ENCODE measurements at regions not wholly inside any gene's neighbourhood (a gene's known extent, or its start where the extent isn't known, plus 50 kb on each side); places are given as distances from the start of the nearest gene placed in this dataset.
"Not testable (repeated sequence)": the region's sequence is repeated elsewhere in the genome, so short reads cannot be mapped to it uniquely, and the experiment has no call there.

GRCh38 chr5:136579238-136579637 lies 213.9 kb upstream of the TRPC7 start:
- 77% methylated on average over 1 of the region's 3 CpGs for WGBS (ENCODE audit: insufficient coverage)
- no peaks in the 10 kb centered on the region for H3K9me3 Mint-ChIP-seq (ENCODE audit: insufficient read depth)
- H3K4me1 ChIP-seq (ENCODE audit: control insufficient read depth in 2 of 2, insufficient read depth in 2 of 2, low read length in 2 of 2): no peaks in the 10 kb centered on the region
- no peaks in the 10 kb centered on the region for H3K79me2 ChIP-seq (ENCODE audit: control insufficient read depth, insufficient read depth, low read length)
- H3K4me2 ChIP-seq (replicated peaks; ENCODE audit: low read depth, low read length, poor library complexity, severe bottlenecking): no peak overlapping the region
- intact Hi-C loops (cut with micrococcal nuclease): no loop called here
- no peak overlapping the region for H3K27ac Mint-ChIP-seq
- POLR2A ChIA-PET: no interaction called here
- no peaks in the 10 kb centered on the region for H3K4me1 Mint-ChIP-seq
- no peak overlapping the region for H3K9ac ChIP-seq (ENCODE audit: low read length)
- H3K27me3 ChIP-seq (replicated peaks in 1 of 4; ENCODE audit: control extremely low read depth in 1 of 4, control insufficient read depth in 3 of 4, insufficient read depth in 4 of 4, low read length in 3 of 4): no peaks in the 10 kb centered on the region
- H3K27ac ChIP-seq (ENCODE audit: low read length in 2 of 2): no peak overlapping the region
- ATAC-seq (ENCODE audit: low read depth) (no peak), DNase-seq (no peak)
- no peak overlapping the region for H3K4me3 Mint-ChIP-seq
- H3K4me3 ChIP-seq (ENCODE audit: control extremely low read depth in 1 of 5, extremely low read depth in 1 of 5, insufficient read depth in 1 of 5, low read depth in 2 of 5, low read length in 4 of 5): no peak overlapping the region
- CTCF ChIA-PET: no interaction called here
- no peaks in the 10 kb centered on the region for H3K36me3 ChIP-seq (replicated peaks in 1 of 2; ENCODE audit: control extremely low read depth in 1 of 2, control insufficient read depth in 1 of 2, extremely low read depth in 1 of 2, insufficient read depth in 2 of 2, low read length in 1 of 2)
- TF ChIP-seq EZH2 (IDR thresholded peaks at IDR 0.05; ENCODE audit: borderline replicate concordance, insufficient read depth, low read depth, low read length, poor library complexity, severe bottlenecking) (no peak), CTCF (IDR thresholded peaks at IDR 0.05) (no peak)
- no peak overlapping the region for H2AFZ ChIP-seq (ENCODE audit: insufficient read depth, low read depth, low read length, poor library complexity, severe bottlenecking)
- no peaks in the 10 kb centered on the region for H4K20me1 ChIP-seq (ENCODE audit: control insufficient read depth, insufficient read depth, low read length, poor library complexity, severe bottlenecking)
- no peaks in the 10 kb centered on the region for H3K9me3 ChIP-seq (ENCODE audit: control extremely low read depth in 1 of 3, control insufficient read depth in 2 of 3, insufficient read depth in 1 of 3, low read length in 2 of 3)
- no peaks in the 10 kb centered on the region for H3K27me3 Mint-ChIP-seq

GRCh38 chr5:136569875-136570274 lies 204.5 kb upstream of the TRPC7 start:
- H3K27ac Mint-ChIP-seq; H3K79me2 ChIP-seq (ENCODE audit: control insufficient read depth, insufficient read depth, low read length); H3K9me3 Mint-ChIP-seq (ENCODE audit: insufficient read depth); intact Hi-C loops (cut with micrococcal nuclease); H2AFZ ChIP-seq (ENCODE audit: insufficient read depth, low read depth, low read length, poor library complexity, severe bottlenecking); H3K27me3 Mint-ChIP-seq; H3K4me2 ChIP-seq (replicated peaks; ENCODE audit: low read depth, low read length, poor library complexity, severe bottlenecking); H3K27ac ChIP-seq (ENCODE audit: low read length in 2 of 2); H3K4me1 Mint-ChIP-seq; DNase-seq; H3K4me1 ChIP-seq (ENCODE audit: control insufficient read depth in 2 of 2, insufficient read depth in 2 of 2, low read length in 2 of 2); ATAC-seq (ENCODE audit: low read depth); H4K20me1 ChIP-seq (ENCODE audit: control insufficient read depth, insufficient read depth, low read length, poor library complexity, severe bottlenecking); H3K27me3 ChIP-seq (replicated peaks in 1 of 4; ENCODE audit: control extremely low read depth in 1 of 4, control insufficient read depth in 3 of 4, insufficient read depth in 4 of 4, low read length in 3 of 4); POLR2A ChIA-PET; CTCF ChIA-PET; H3K9ac ChIP-seq (ENCODE audit: low read length); H3K9me3 ChIP-seq (ENCODE audit: control extremely low read depth in 1 of 3, control insufficient read depth in 2 of 3, insufficient read depth in 1 of 3, low read length in 2 of 3); H3K4me3 ChIP-seq (ENCODE audit: control extremely low read depth in 1 of 5, extremely low read depth in 1 of 5, insufficient read depth in 1 of 5, low read depth in 2 of 5, low read length in 4 of 5); H3K36me3 ChIP-seq (replicated peaks in 1 of 2; ENCODE audit: control extremely low read depth in 1 of 2, control insufficient read depth in 1 of 2, extremely low read depth in 1 of 2, insufficient read depth in 2 of 2, low read length in 1 of 2); H3K4me3 Mint-ChIP-seq: not testable (repeated sequence)

GRCh38 chr5:136565457-136565856 lies 200.1 kb upstream of the TRPC7 start:
- H3K4me1 ChIP-seq (ENCODE audit: control insufficient read depth in 2 of 2, insufficient read depth in 2 of 2, low read length in 2 of 2); DNase-seq; H3K36me3 ChIP-seq (replicated peaks in 1 of 2; ENCODE audit: control extremely low read depth in 1 of 2, control insufficient read depth in 1 of 2, extremely low read depth in 1 of 2, insufficient read depth in 2 of 2, low read length in 1 of 2); CTCF ChIA-PET; H3K4me3 Mint-ChIP-seq; H3K4me1 Mint-ChIP-seq; H3K27me3 Mint-ChIP-seq; H4K20me1 ChIP-seq (ENCODE audit: control insufficient read depth, insufficient read depth, low read length, poor library complexity, severe bottlenecking); intact Hi-C loops (cut with micrococcal nuclease); H3K27ac Mint-ChIP-seq; H3K27me3 ChIP-seq (replicated peaks in 1 of 4; ENCODE audit: control extremely low read depth in 1 of 4, control insufficient read depth in 3 of 4, insufficient read depth in 4 of 4, low read length in 3 of 4); H3K9ac ChIP-seq (ENCODE audit: low read length); H2AFZ ChIP-seq (ENCODE audit: insufficient read depth, low read depth, low read length, poor library complexity, severe bottlenecking); H3K79me2 ChIP-seq (ENCODE audit: control insufficient read depth, insufficient read depth, low read length); H3K27ac ChIP-seq (ENCODE audit: low read length in 2 of 2); H3K4me2 ChIP-seq (replicated peaks; ENCODE audit: low read depth, low read length, poor library complexity, severe bottlenecking); H3K9me3 ChIP-seq (ENCODE audit: control extremely low read depth in 1 of 3, control insufficient read depth in 2 of 3, insufficient read depth in 1 of 3, low read length in 2 of 3); H3K9me3 Mint-ChIP-seq (ENCODE audit: insufficient read depth); H3K4me3 ChIP-seq (ENCODE audit: control extremely low read depth in 1 of 5, extremely low read depth in 1 of 5, insufficient read depth in 1 of 5, low read depth in 2 of 5, low read length in 4 of 5); POLR2A ChIA-PET; ATAC-seq (ENCODE audit: low read depth): not testable (repeated sequence)
- WGBS (ENCODE audit: insufficient coverage): no CpG with 5 or more reads among the region's 3 CpGs
